ENCODE measurements at regions not wholly inside any gene's neighbourhood (a gene's known extent, or its start where the extent isn't known, plus 50 kb on each side); places are given as distances from the start of the nearest gene placed in this dataset.

DNA sequence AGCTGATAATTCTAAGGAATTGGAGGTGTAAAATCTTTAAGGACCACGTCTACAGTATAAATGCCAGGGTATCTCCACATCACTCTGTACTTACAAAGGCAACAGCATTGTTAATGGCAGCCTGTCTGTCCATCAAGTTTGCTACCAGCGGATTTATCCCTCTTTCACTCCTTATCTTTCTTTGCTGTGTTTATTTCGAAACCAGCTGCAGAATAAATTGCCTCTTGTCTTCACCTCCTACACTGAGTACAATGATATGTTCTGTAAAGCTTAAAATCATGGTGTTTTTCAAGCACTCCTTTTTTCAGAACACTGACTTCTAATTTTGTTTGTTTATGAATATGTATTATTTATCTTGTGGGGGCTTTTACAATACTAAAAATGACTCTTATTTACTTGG lies 1088.1 kb downstream of the NR2F1-AS1 start:
- Histone ChIP-seq H3K4me3 (ENCODE audit: insufficient read depth, low read depth, low read length) (no peak overlapping the region), H3K27me3 (ENCODE audit: control insufficient read depth, insufficient read depth, low read length) (no peaks in the 10 kb centered on the region), H3K36me3 (replicated peaks; ENCODE audit: control insufficient read depth, insufficient read depth, low read length) (no peaks in the 10 kb centered on the region)
- DNase-seq: no peak

DNA sequence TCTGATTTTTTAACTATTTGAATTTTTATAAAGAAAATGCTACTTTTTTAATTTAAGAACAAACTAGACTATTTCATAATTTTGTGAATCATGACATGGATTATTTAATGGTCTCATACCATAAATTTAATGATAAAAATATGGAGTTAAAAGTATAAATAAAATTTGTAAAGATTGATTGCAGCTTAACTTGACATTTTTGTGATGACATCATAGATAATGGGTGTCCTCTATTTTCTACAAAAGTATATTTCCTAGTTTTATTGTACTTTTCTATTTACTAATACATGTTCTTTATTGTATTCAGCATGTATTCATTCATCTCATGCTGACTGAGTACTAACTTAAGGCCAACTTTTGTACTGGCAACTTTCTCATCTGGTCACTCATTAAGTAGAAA lies 1096.5 kb downstream of the NR2F1-AS1 start:
- no peaks in the 10 kb centered on the region for H3K36me3 ChIP-seq (replicated peaks; ENCODE audit: control insufficient read depth, insufficient read depth, low read length)
- no peaks in the 10 kb centered on the region for H3K27me3 ChIP-seq (ENCODE audit: control insufficient read depth, insufficient read depth, low read length)
- H3K4me3 ChIP-seq (ENCODE audit: insufficient read depth, low read depth, low read length): no peak overlapping the region
- no peak for DNase-seq

DNA sequence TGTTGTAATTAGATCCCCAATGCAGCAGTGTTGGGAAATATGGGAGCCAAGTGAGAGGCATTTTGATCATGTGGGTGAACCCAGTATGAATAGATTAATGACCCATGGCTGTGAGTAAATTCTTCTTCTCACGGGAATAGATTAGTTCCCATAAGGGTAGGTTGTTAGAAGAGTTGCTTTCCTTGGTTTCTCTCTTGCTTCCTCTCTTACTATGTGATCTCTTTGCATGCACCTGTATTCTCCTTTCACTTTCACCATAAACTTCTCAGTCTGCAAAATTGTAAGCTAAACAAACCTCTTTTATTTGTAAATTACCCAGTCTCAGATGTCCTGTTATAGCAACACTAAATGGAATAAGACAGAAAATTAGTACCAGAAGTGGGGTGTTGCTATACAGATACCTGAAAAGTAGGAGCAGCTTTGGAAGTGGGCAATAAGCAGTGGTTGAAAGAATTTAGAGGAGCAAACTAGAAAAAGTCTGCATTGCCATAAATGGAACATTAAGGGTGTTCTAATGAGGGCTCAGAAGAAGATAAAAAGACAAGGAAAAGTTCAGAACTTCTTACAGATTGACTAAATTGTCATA lies 1090.0 kb upstream of the ARRDC3 start:
- Histone ChIP-seq H3K27me3 (ENCODE audit: control insufficient read depth, insufficient read depth, low read length) (no peaks in the 10 kb centered on the region), H3K36me3 (replicated peaks; ENCODE audit: control insufficient read depth, insufficient read depth, low read length) (no peaks in the 10 kb centered on the region), H3K4me3 (ENCODE audit: insufficient read depth, low read depth, low read length) (no peak overlapping the region)
- no peak for DNase-seq

- DNase-seq: no peak
- Histone ChIP-seq H3K27me3 (ENCODE audit: control insufficient read depth, insufficient read depth, low read length) (no peaks in the 10 kb centered on the region), H3K4me3 (ENCODE audit: insufficient read depth, low read depth, low read length) (no peak overlapping the region), H3K36me3 (replicated peaks; ENCODE audit: control insufficient read depth, insufficient read depth, low read length) (no peaks in the 10 kb centered on the region)
Observed at GRCh38 chr5:92471861-92472260, 1088.7 kb upstream of the ARRDC3 start.

GRCh38 chr5:92470770-92471169 lies 1087.7 kb upstream of the ARRDC3 start:
- Histone ChIP-seq H3K36me3 (replicated peaks; ENCODE audit: control insufficient read depth, insufficient read depth, low read length) (no peaks in the 10 kb centered on the region), H3K27me3 (ENCODE audit: control insufficient read depth, insufficient read depth, low read length) (no peaks in the 10 kb centered on the region), H3K4me3 (ENCODE audit: insufficient read depth, low read depth, low read length) (no peak overlapping the region)
- DNase-seq: no peak

- H3K27me3 ChIP-seq (ENCODE audit: control insufficient read depth, insufficient read depth, low read length): no peaks in the 10 kb centered on the region
- no peak for DNase-seq
- H3K36me3 ChIP-seq (replicated peaks; ENCODE audit: control insufficient read depth, insufficient read depth, low read length): no peaks in the 10 kb centered on the region
- no peak overlapping the region for H3K4me3 ChIP-seq (ENCODE audit: insufficient read depth, low read depth, low read length)
Observed at GRCh38 chr5:92468295-92468694, 1085.2 kb upstream of the ARRDC3 start.

DNA sequence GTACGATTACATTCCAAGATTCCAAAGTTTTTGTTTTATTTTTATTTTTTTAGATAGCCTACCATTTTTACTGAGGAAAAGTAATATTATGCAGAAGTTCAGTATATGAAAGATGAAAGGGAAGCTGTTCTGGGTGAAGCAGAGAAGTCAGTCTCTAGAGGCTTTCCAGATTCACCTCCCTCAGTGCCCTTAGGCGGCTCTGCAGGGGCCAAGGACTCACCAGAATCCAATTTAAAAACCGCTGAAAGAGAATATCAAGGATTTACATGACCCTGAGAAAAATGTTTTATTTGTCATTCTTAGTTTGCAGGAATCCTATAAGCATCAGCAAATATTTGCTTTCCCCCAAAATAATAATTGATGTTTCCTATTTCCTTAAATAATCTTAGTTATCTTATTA lies 1084.6 kb upstream of the ARRDC3 start:
- Histone ChIP-seq H3K36me3 (replicated peaks; ENCODE audit: control insufficient read depth, insufficient read depth, low read length) (no peaks in the 10 kb centered on the region), H3K27me3 (ENCODE audit: control insufficient read depth, insufficient read depth, low read length) (no peaks in the 10 kb centered on the region)
- no peak for DNase-seq

DNA sequence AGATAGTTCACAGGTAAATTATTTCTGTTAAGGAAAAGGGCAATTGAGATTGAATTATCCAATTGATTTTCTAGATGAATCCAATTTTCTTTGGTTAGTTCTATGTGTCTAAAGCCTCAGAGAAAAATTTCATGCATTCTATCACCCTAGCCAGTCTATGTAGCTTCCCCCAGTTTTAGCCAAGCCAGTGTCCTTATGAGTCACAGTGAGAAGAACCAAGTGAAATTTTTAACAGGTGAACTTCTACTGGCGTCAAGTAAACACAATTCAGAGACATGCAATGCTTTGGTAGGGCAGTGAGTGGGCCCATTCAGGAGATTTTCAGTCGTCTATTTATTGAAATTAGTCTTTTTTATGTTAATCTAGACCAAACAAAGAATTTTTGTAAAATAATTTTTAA lies 1077.4 kb upstream of the ARRDC3 start:
- H3K27me3 ChIP-seq (ENCODE audit: control insufficient read depth, insufficient read depth, low read length): no peaks in the 10 kb centered on the region
- no peak for DNase-seq
- H3K4me3 ChIP-seq (ENCODE audit: insufficient read depth, low read depth, low read length): no peak overlapping the region
- H3K36me3 ChIP-seq (replicated peaks; ENCODE audit: control insufficient read depth, insufficient read depth, low read length): no peaks in the 10 kb centered on the region

More for the DNA sequence above, 1084.6 kb upstream of the ARRDC3 start:
- H3K4me3 ChIP-seq (ENCODE audit: insufficient read depth, low read depth, low read length): no peak overlapping the region

GRCh38 chr5:92459654-92460053 lies 1076.5 kb upstream of the ARRDC3 start:
- H3K36me3 ChIP-seq (replicated peaks; ENCODE audit: control insufficient read depth, insufficient read depth, low read length): no peaks in the 10 kb centered on the region
- no peak overlapping the region for H3K4me3 ChIP-seq (ENCODE audit: insufficient read depth, low read depth, low read length)
- H3K27me3 ChIP-seq (ENCODE audit: control insufficient read depth, insufficient read depth, low read length): no peaks in the 10 kb centered on the region
- DNase-seq: no peak

DNA sequence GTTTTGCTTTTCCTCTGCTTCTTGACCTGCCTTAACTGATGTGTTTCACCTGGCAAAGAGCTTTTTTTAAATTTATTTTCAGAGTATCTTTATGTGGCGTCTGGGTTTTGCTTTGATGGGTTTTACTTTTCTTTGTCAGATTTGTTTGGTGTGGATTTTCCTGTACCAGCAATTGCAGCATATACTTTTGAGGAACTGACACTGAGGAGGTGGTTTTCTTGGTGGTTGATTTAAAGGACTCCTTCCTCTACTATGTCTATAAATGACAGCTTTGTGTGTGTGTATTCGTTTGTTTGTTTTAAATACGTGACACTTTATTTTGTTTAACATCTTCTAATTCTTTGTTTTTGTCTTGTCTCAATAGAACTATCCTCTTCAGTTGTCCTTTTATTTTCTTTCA lies 1071.9 kb upstream of the ARRDC3 start:
- Histone ChIP-seq H3K4me3 (ENCODE audit: insufficient read depth, low read depth, low read length) (no peak overlapping the region), H3K36me3 (replicated peaks; ENCODE audit: control insufficient read depth, insufficient read depth, low read length) (no peaks in the 10 kb centered on the region), H3K27me3 (ENCODE audit: control insufficient read depth, insufficient read depth, low read length) (no peaks in the 10 kb centered on the region)
- no peak for DNase-seq

DNA sequence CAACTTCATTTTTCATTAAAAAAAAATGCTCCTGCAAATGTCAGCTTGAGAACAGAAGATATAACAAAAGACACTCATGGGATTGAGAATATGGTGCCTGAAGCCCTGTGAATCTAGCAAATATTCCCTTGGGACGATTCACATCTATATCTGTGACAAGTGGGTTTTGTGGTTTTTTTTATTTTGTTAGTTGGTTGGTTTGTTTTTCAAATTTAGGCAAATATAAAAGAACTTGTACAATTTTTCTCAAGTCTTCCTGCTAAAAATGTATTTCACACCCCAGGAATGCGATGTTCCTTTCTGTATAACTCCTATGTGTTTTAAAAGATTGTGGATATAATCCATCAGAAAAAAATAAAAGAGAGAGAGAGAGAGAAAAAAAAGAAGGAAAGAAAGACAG lies 1061.8 kb upstream of the ARRDC3 start:
- H3K4me3 ChIP-seq (ENCODE audit: insufficient read depth, low read depth, low read length): no peak overlapping the region
- H3K27me3 ChIP-seq (ENCODE audit: control insufficient read depth, insufficient read depth, low read length): no peaks in the 10 kb centered on the region
- DNase-seq: no peak
- no peaks in the 10 kb centered on the region for H3K36me3 ChIP-seq (replicated peaks; ENCODE audit: control insufficient read depth, insufficient read depth, low read length)

GRCh38 chr5:92435781-92436180 lies 1052.7 kb upstream of the ARRDC3 start:
- Histone ChIP-seq H3K27me3 (ENCODE audit: control insufficient read depth, insufficient read depth, low read length) (no peaks in the 10 kb centered on the region), H3K36me3 (replicated peaks; ENCODE audit: control insufficient read depth, insufficient read depth, low read length) (no peaks in the 10 kb centered on the region), H3K4me3 (ENCODE audit: insufficient read depth, low read depth, low read length) (no peak overlapping the region)
- no peak for DNase-seq

GRCh38 chr5:92429646-92430045 lies 1046.5 kb upstream of the ARRDC3 start:
- Histone ChIP-seq H3K27me3 (ENCODE audit: control insufficient read depth, insufficient read depth, low read length) (no peaks in the 10 kb centered on the region), H3K36me3 (replicated peaks; ENCODE audit: control insufficient read depth, insufficient read depth, low read length) (no peaks in the 10 kb centered on the region), H3K4me3 (ENCODE audit: insufficient read depth, low read depth, low read length) (no peak overlapping the region)
- no peak for DNase-seq

DNA sequence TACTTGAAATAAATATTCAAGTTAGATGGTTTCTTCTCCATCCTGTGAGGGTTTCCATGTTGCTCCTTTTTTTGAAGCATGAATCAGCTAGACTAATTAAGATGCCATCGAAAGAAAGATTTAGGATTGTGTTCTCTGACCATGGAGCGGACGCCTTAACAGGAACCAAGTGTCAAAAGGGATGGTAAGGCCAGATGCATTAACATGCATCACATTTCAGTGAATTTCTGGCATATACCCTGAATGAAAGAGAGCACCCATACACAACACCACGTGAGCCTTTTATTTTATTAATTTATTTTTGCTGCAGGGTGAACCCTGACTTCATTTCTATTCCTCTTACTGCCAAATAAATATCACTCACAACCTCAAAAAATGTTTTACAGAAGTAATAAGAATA lies 1045.3 kb upstream of the ARRDC3 start:
- no peak overlapping the region for H3K4me3 ChIP-seq (ENCODE audit: insufficient read depth, low read depth, low read length)
- H3K27me3 ChIP-seq (ENCODE audit: control insufficient read depth, insufficient read depth, low read length): no peaks in the 10 kb centered on the region
- DNase-seq: no peak
- no peaks in the 10 kb centered on the region for H3K36me3 ChIP-seq (replicated peaks; ENCODE audit: control insufficient read depth, insufficient read depth, low read length)

GRCh38 chr5:92424785-92425426 lies 1041.8 kb upstream of the ARRDC3 start:
- DNase-seq: no peak
- Histone ChIP-seq H3K36me3 (replicated peaks; ENCODE audit: control insufficient read depth, insufficient read depth, low read length) (no peaks in the 10 kb centered on the region), H3K27me3 (ENCODE audit: control insufficient read depth, insufficient read depth, low read length) (no peaks in the 10 kb centered on the region), H3K4me3 (ENCODE audit: insufficient read depth, low read depth, low read length) (no peak overlapping the region)

DNA sequence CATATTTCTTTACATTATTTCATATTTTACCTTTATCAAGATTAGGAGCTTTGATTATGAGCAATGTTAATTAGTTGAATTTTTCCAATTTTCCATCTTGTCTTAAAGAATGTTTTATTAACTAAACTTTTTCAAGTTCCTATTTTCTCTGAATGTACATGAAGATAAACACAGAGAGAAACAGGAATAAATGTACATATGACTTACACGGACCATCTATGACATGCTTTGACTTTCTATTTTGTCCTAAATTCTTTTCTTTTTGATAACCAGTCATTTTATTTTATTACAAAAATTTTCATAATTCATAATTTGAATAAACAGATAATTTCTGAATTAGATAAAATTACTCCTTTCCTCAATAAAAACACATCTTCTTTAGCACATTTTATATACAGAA lies 1038.8 kb upstream of the ARRDC3 start:
- no peak overlapping the region for H3K4me3 ChIP-seq (ENCODE audit: insufficient read depth, low read depth, low read length)
- H3K27me3 ChIP-seq (ENCODE audit: control insufficient read depth, insufficient read depth, low read length): no peaks in the 10 kb centered on the region
- H3K36me3 ChIP-seq (replicated peaks; ENCODE audit: control insufficient read depth, insufficient read depth, low read length): no peaks in the 10 kb centered on the region
- DNase-seq: no peak
